Smooth muscle cell (in vitro differentiated cells): ENCODE measurements at regions not wholly inside any gene's neighbourhood (a gene's known extent, or its start where the extent isn't known, plus 50 kb on each side); places are given as distances from the start of the nearest gene placed in this dataset.

Experiments
- DNase-seq: peaks from one replicate; lab custom pipeline; 2025; ENCODE audit not compliant: unreplicated experiment; lab: John Stamatoyannopoulos, UW
- H2AFZ ChIP-seq: fragments of 200-600 bp; sonication (generic); 2 replicates; pipeline ENCODE4 v1.6.0; 2016; ENCODE audit warnings: antibody characterized with exemption, low read depth, mild to moderate bottlenecking
- H3F3A ChIP-seq: fragments of 200-600 bp; sonication (generic); 2 replicates; pipeline ENCODE4 v1.6.0; 2017; ENCODE audit warnings: antibody characterized with exemption, low read depth
- H3K27ac ChIP-seq: fragments of 200-600 bp; sonication (generic); 2 replicates; pipeline ENCODE4 v1.5.1; 2016; ENCODE audit warnings: low read depth, mild to moderate bottlenecking
- H3K27me3 ChIP-seq: fragments of 200-600 bp; sonication (generic); 2 replicates; pipeline ENCODE4 v1.6.1; 2016; ENCODE audit warnings: low read depth, mild to moderate bottlenecking
- H3K36me3 ChIP-seq: fragments of 200-600 bp; sonication (generic); 2 replicates; pipeline ENCODE4 v1.5.1; 2016; ENCODE audit warnings: low read depth
- H3K4me1 ChIP-seq: fragments of 200-600 bp; sonication (generic); 2 replicates; pipeline ENCODE4 v1.5.1; 2016; ENCODE audit warnings: low read depth
- H3K4me2 ChIP-seq: fragments of 200-600 bp; sonication (generic); 2 replicates; pipeline ENCODE4 v1.6.0; 2016; ENCODE audit warnings: mild to moderate bottlenecking
- H3K4me3 ChIP-seq: fragments of 200-600 bp; sonication (generic); 2 replicates; pipeline ENCODE4 v1.5.1; 2016; ENCODE audit warnings: mild to moderate bottlenecking
- H3K79me2 ChIP-seq: fragments of 200-600 bp; sonication (generic); 2 replicates; pipeline ENCODE4 v1.6.0; 2016; ENCODE audit warnings: low read depth, mild to moderate bottlenecking
- H3K9ac ChIP-seq: fragments of 200-600 bp; sonication (generic); 2 replicates; pipeline ENCODE4 v1.6.0; 2016; ENCODE audit warnings: low read depth
- H3K9me3 ChIP-seq: fragments of 200-600 bp; sonication (generic); replicated peaks from 2 replicates; pipeline ENCODE4 v1.5.1; 2016; ENCODE audit warnings: low read depth
- H4K20me1 ChIP-seq: fragments of 200-600 bp; sonication (generic); 2 replicates; pipeline ENCODE4 v1.6.0; 2016; ENCODE audit warnings: low read depth
- WGBS: methylation state at CpG from one replicate; pipeline ENCODE4 v1.1.7; 2016; ENCODE audit warnings: low lambda C conversion rate; 5-methylcytosine and 5-hydroxymethylcytosine counted together
- TF ChIP-seq, protein P1 (sequence below): fragments of 200-600 bp; sonication (generic); IDR thresholded peaks from 2 replicates; pipeline ENCODE4 v1.5.1; 2017; ENCODE audit warnings: borderline replicate concordance, mild to moderate bottlenecking, antibody characterized with exemption; ENCODE audit not compliant: insufficient read depth, poor library complexity, severe bottlenecking

DNA sequence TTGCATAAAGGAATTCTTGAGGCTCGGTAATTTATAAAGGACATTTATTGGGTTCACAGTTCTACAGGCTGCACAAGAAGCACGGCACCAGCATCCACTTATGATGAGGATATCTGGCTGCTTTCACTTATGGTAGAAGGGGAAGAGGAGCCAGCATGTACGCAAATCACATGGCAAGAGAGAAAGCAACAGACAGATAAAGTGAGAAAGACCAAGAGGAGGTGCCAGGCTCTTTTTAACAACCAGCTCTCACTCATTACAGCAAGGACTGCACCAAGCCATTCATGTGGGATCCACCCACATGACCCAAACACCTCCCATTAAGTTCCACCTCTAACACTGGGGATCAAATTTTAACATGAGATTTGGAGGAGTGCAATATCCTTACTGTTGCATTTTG lies 1198.2 kb downstream of the ADGRL3 start:
- Histone ChIP-seq H3K36me3 (no peaks in the 10 kb centered on the region), H2AFZ (no peak overlapping the region), H3K4me2 (no peak overlapping the region), H3K27ac (no peak overlapping the region), H3F3A (no peaks in the 10 kb centered on the region), H3K9ac (no peak overlapping the region), H3K27me3 (no peaks in the 10 kb centered on the region), H4K20me1 (no peaks in the 10 kb centered on the region), H3K79me2 (no peaks in the 10 kb centered on the region), H3K9me3 (no peaks in the 10 kb centered on the region), H3K4me1 (no peaks in the 10 kb centered on the region), H3K4me3 (no peak overlapping the region)
- TF ChIP-seq, protein P1, sequence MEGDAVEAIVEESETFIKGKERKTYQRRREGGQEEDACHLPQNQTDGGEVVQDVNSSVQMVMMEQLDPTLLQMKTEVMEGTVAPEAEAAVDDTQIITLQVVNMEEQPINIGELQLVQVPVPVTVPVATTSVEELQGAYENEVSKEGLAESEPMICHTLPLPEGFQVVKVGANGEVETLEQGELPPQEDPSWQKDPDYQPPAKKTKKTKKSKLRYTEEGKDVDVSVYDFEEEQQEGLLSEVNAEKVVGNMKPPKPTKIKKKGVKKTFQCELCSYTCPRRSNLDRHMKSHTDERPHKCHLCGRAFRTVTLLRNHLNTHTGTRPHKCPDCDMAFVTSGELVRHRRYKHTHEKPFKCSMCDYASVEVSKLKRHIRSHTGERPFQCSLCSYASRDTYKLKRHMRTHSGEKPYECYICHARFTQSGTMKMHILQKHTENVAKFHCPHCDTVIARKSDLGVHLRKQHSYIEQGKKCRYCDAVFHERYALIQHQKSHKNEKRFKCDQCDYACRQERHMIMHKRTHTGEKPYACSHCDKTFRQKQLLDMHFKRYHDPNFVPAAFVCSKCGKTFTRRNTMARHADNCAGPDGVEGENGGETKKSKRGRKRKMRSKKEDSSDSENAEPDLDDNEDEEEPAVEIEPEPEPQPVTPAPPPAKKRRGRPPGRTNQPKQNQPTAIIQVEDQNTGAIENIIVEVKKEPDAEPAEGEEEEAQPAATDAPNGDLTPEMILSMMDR = no peak
- no peak for DNase-seq
- 88% methylated on average over 3 of the region's 3 CpGs for WGBS

DNA sequence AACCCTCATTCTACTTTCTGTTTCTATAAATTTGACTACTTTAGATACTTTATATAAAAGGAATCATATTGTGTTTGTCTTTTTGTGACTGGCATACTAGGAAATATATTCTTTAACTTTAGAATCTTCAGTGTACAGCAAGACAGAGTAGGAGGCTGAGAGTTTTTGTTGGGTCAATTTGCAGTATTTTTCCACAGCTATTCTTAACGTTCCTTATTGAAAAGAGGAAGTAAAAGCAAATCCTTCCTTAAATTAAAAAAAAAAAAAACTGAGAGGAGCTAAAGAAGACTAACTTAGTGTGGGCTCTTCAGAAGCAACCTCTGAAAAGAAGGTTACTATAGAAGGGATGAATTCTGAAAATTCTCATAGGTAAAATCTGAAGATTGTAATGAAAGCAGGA lies 1194.6 kb downstream of the ADGRL3 start:
- TF ChIP-seq, protein P1 = no peak
- no peak overlapping the region for H3K4me2 ChIP-seq
- no peaks in the 10 kb centered on the region for H3K9me3 ChIP-seq
- DNase-seq = no peak
- no peaks in the 10 kb centered on the region for H3K79me2 ChIP-seq
- no peaks in the 10 kb centered on the region for H3F3A ChIP-seq
- 67% methylated on average over 1 of the region's 1 CpG for WGBS
- H2AFZ ChIP-seq = peak overlapping the region; percentile 46
- no peak overlapping the region for H3K9ac ChIP-seq
- no peaks in the 10 kb centered on the region for H3K27me3 ChIP-seq
- H3K4me1 ChIP-seq = no peaks in the 10 kb centered on the region
- no peak overlapping the region for H3K27ac ChIP-seq
- no peak overlapping the region for H3K4me3 ChIP-seq
- no peaks in the 10 kb centered on the region for H4K20me1 ChIP-seq
- no peaks in the 10 kb centered on the region for H3K36me3 ChIP-seq

DNA sequence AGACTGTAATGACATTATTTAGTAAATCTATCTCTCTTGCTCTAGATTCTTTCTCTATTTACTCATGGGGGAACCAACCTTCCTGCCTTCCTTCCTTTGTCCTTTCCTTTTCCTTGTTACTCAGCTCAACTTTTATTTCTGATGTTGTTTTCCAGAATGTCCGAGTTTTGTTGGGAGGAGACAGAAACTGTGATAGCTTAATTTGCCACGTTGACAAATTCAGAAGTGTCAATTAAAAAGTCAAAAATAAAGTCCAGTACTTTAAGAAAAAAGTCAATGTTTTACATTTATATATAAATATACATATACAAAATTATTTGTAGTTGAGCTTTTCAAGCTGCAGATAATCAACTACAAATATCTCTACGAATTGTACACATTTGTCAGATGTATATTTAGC lies 1187.7 kb downstream of the ADGRL3 start:
- H3K9me3 ChIP-seq = no peaks in the 10 kb centered on the region
- 90% methylated on average over 3 of the region's 3 CpGs for WGBS
- no peak overlapping the region for H3K9ac ChIP-seq

DNA sequence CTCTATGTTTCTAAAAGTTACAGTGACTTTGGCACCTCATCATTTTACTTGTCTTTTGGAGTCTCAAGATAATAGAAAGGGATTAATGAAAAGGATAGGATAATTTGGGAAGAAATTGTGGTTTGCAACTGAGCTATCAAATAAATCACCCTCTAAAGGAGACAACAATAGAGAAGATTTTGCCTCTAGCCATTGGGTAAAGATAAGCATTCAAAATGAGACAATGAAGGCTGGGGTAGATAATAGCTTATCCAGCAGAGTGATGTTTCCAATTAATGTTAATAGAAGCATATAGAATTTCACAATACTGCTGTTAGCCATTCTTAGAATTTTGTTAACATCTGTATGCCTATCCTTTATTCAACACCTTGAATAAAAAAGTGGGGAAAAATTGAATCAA lies 1177.6 kb downstream of the ADGRL3 start:
- no peak overlapping the region for H3K9ac ChIP-seq
- no peaks in the 10 kb centered on the region for H3K27me3 ChIP-seq
- H3K9me3 ChIP-seq = no peaks in the 10 kb centered on the region
- H3K4me1 ChIP-seq = no peaks in the 10 kb centered on the region
- no peak overlapping the region for H3K4me2 ChIP-seq
- H3K79me2 ChIP-seq = no peaks in the 10 kb centered on the region
- H3K27ac ChIP-seq = no peak overlapping the region
- no peaks in the 10 kb centered on the region for H3K36me3 ChIP-seq
- TF ChIP-seq, protein P1 = no peak
- H3F3A ChIP-seq = no peaks in the 10 kb centered on the region
- H2AFZ ChIP-seq = no peak overlapping the region
- no peak overlapping the region for H3K4me3 ChIP-seq
- H4K20me1 ChIP-seq = no peaks in the 10 kb centered on the region
- no peak for DNase-seq

More for the DNA sequence above, 1187.7 kb downstream of the ADGRL3 start:
- Histone ChIP-seq H3K4me1 (peaks cover 8% of the 10 kb centered on the region), H3K27me3 (no peaks in the 10 kb centered on the region), H3K4me3 (no peak overlapping the region), H3K36me3 (no peaks in the 10 kb centered on the region), H3K79me2 (no peaks in the 10 kb centered on the region), H3F3A (no peaks in the 10 kb centered on the region), H3K4me2 (no peak overlapping the region), H4K20me1 (no peaks in the 10 kb centered on the region), H2AFZ (no peak overlapping the region), H3K27ac (no peak overlapping the region)
- DNase-seq = no peak
- TF ChIP-seq, protein P1 = no peak
